C4-2B (cell line): ENCODE measurements at regions not wholly inside any gene's neighbourhood (a gene's known extent, or its start where the extent isn't known, plus 50 kb on each side); places are given as distances from the start of the nearest gene placed in this dataset.

ENCODE experiments used
- CTCF ChIP-seq: fragments of 450-650 bp; conservative IDR thresholded peaks from 2 replicates; pipeline ENCODE4 v1.5.1; 2017; ENCODE audit warnings: mild to moderate bottlenecking
- ZFX ChIP-seq: fragments of 450-650 bp; IDR thresholded peaks from 2 replicates; pipeline ENCODE4 v1.6.1; 2017

DNA sequence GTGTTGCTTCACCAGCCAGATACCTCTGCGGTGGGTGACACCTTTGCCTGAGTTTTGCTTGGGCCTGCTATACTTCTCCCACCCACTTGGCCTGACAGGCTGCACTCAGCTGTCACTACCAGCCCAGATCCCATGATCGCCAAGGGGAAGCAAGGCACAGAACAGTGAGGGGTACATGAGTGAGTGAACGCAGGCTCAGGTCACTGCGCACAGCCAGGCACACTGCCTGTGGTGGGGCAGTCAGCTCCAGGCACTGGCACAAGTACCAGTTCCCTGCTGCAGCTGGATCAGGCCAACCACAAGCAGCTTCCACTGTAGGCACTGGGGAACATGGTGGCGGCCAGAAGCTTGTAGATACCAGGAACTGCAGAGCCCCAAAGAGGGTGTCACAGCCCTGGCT lies 441.9 kb upstream of the GRM3 start:
- TF ChIP-seq CTCF (no peak), ZFX (no peak)
